MM.1S (cell line): ENCODE measurements at regions not wholly inside any gene's neighbourhood (a gene's known extent, or its start where the extent isn't known, plus 50 kb on each side); places are given as distances from the start of the nearest gene placed in this dataset.

Experiments used
- DNase-seq: peaks from one replicate; pipeline ENCODE4 v3.0.0-alpha.2; 2015
- H2AFZ ChIP-seq: fragments of 300-600 bp; sonication (generic); 2 replicates; pipeline ENCODE4 v1.6.0; 2016; ENCODE audit warnings: antibody characterized with exemption, low read length
- H3F3A ChIP-seq: fragments of 300-600 bp; sonication (generic); 2 replicates; pipeline ENCODE4 v1.6.1; 2016; ENCODE audit warnings: mild to moderate bottlenecking, antibody characterized with exemption, low read length, moderate library complexity, mixed read lengths; ENCODE audit not compliant: insufficient read depth
- H3K27ac ChIP-seq: fragments of 300-600 bp; sonication (generic); 2 replicates; pipeline ENCODE4 v1.5.1; 2016; ENCODE audit warnings: mild to moderate bottlenecking, low read length
- H3K27me3 ChIP-seq: fragments of 300-600 bp; sonication (generic); replicated peaks from 2 replicates; pipeline ENCODE4 v1.6.0; 2016; ENCODE audit warnings: low read length; ENCODE audit not compliant: insufficient read depth
- H3K36me3 ChIP-seq: fragments of 300-600 bp; sonication (generic); replicated peaks from 2 replicates; pipeline ENCODE4 v1.6.1; 2016; ENCODE audit warnings: mild to moderate bottlenecking, low read length, mixed read lengths; ENCODE audit not compliant: insufficient read depth
- H3K4me1 ChIP-seq: fragments of 300-600 bp; sonication (generic); 2 replicates; pipeline ENCODE4 v1.6.1; 2016; ENCODE audit warnings: low read length, mixed read lengths
- H3K4me2 ChIP-seq: fragments of 300-600 bp; sonication (generic); 2 replicates; pipeline ENCODE4 v1.6.0; 2016; ENCODE audit warnings: low read depth, low read length
- H3K4me3 ChIP-seq: fragments of 300-600 bp; sonication (generic); 2 replicates; pipeline ENCODE4 v1.5.1; 2016; ENCODE audit warnings: low read length, mixed read lengths
- H3K79me2 ChIP-seq: fragments of 300-600 bp; sonication (generic); 2 replicates; pipeline ENCODE4 v1.6.1; 2016; ENCODE audit warnings: mixed run types, low read length, mixed read lengths
- H3K9ac ChIP-seq: fragments of 300-600 bp; sonication (generic); 2 replicates; pipeline ENCODE4 v1.6.1; 2016; ENCODE audit warnings: low read length, mixed read lengths
- H3K9me2 ChIP-seq: fragments of 300-600 bp; sonication (generic); replicated peaks from 2 replicates; pipeline ENCODE4 v1.6.1; 2016; ENCODE audit warnings: mild to moderate bottlenecking, low read length, mixed read lengths; ENCODE audit not compliant: insufficient read depth
- H3K9me3 ChIP-seq: fragments of 300-600 bp; sonication (generic); replicated peaks from 2 replicates; pipeline ENCODE4 v1.6.1; 2016; ENCODE audit warnings: mild to moderate bottlenecking, low read length, mixed read lengths; ENCODE audit not compliant: insufficient read depth
- H4K20me1 ChIP-seq: fragments of 300-600 bp; sonication (generic); 2 replicates; pipeline ENCODE4 v1.6.1; 2016; ENCODE audit warnings: mild to moderate bottlenecking, low read length, moderate library complexity, mixed read lengths; ENCODE audit not compliant: insufficient read depth
- EZH2 ChIP-seq: fragments of 300-600 bp; sonication (generic); optimal IDR thresholded peaks from 2 replicates; pipeline ENCODE3; 2017; ENCODE audit warnings: low read depth, mild to moderate bottlenecking, antibody characterized with exemption, low read length, mixed read lengths
- EZH2phosphoT487 ChIP-seq: fragments of 300-600 bp; sonication (generic); IDR thresholded peaks from 2 replicates; pipeline ENCODE4 v1.6.1; 2018; ENCODE audit warnings: antibody characterized with exemption, low read length
- TF ChIP-seq, protein P1 (sequence below): fragments of 300-600 bp; sonication (generic); IDR thresholded peaks from 2 replicates; pipeline ENCODE4 v1.5.1; 2016; ENCODE audit warnings: antibody characterized with exemption, low read length, mixed read lengths

DNA sequence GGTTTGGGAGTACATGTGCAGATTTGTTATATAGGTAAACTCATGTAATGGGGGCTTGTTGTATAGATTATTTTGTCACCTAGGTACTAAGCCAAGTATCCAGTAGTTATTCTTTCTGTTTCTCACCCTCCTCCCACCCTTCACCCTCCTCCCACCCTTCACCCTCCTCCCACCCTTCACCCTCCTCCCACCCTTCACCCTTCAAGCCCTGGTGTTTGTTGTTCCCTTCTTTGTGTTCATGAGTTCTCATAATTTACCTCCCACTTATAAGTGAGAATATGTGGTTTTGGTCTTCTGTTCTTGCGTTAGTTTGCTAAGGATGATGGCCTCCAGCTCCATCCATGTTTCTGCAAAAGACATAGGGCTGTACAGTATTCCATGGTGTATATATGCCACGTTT, 58.7 kb upstream of the OR10AD1 start:
- Histone ChIP-seq H3K27me3 (no peaks in the 10 kb centered on the region), H3K79me2 (no peaks in the 10 kb centered on the region), H3F3A (no peaks in the 10 kb centered on the region), H3K4me2 (no peak overlapping the region), H3K4me3 (no peak overlapping the region), H3K9ac (no peak overlapping the region), H3K4me1 (no peaks in the 10 kb centered on the region), H4K20me1 (no peaks in the 10 kb centered on the region), H3K36me3 (no peaks in the 10 kb centered on the region), H3K9me2 (no peaks in the 10 kb centered on the region), H3K9me3 (no peaks in the 10 kb centered on the region), H2AFZ (no peak overlapping the region), H3K27ac (no peak overlapping the region)
- TF ChIP-seq EZH2phosphoT487 (no peak), EZH2 (no peak)
- TF ChIP-seq, protein P1, sequence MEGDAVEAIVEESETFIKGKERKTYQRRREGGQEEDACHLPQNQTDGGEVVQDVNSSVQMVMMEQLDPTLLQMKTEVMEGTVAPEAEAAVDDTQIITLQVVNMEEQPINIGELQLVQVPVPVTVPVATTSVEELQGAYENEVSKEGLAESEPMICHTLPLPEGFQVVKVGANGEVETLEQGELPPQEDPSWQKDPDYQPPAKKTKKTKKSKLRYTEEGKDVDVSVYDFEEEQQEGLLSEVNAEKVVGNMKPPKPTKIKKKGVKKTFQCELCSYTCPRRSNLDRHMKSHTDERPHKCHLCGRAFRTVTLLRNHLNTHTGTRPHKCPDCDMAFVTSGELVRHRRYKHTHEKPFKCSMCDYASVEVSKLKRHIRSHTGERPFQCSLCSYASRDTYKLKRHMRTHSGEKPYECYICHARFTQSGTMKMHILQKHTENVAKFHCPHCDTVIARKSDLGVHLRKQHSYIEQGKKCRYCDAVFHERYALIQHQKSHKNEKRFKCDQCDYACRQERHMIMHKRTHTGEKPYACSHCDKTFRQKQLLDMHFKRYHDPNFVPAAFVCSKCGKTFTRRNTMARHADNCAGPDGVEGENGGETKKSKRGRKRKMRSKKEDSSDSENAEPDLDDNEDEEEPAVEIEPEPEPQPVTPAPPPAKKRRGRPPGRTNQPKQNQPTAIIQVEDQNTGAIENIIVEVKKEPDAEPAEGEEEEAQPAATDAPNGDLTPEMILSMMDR = no peak
- DNase-seq = no peak
